Activated CD4-positive, alpha-beta T cell treated with anti-CD3 and anti-CD28 coated beads, Interleukin-2, amount 50 U/mL, for 24 hours (primary cell): ENCODE measurements at regions not wholly inside any gene's neighbourhood (a gene's known extent, or its start where the extent isn't known, plus 50 kb on each side); places are given as distances from the start of the nearest gene placed in this dataset.

Source experiments
- DNase-seq, 2 donors: peaks; one replicate each; pipeline ENCODE4 v3.0.0-alpha.2; 2020; ENCODE audit warnings: low read depth in 1 of 2, low spot score in 1 of 2

GRCh38 chr6:56407883-56408410, 160.6 kb upstream of the COL21A1 start:
- no peak for DNase-seq

DNA sequence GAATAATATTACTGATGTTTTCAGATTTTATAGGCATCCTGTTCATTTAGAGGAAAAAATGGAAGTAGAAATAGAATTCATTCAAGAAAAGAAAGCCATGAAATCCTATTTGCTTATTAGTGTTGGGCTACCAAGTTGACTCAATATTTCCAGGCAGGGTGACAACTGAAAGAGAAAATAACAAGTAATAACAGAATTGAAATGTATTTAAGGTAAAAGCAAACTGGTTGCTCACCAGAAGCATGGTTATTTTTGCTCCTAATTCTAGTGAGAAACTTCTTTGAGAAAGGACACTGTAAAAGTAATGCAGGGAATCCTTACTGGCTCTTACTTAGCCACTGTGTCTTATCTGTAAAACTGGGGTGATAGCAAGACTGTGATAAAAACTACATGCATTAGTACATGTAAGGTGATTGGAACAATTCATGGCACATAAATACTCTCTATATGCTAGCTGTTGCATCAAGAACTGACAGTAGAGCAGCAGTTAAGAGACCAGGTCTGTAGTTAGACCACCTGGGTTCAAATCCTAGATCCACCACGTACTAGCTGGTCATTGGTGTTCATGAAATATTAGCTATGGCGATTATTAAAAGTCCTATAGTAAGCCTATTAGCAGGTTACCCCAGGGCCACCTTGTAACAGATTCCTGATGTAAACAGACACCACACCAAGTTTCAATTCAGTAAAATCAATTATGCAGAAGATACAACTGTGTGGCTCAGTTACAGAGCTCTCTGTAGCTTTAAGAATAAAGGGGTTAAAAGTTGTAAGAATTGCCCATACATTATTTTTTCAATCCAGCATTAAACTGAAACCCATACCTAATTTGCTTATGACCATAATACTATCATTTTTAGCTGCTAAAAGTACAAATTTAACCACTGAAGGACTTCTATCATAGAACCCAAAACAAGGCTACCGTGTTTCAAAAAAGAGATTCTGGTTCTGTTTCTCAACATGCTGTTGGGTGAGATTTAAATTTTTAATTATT, 159.2 kb upstream of the COL21A1 start:
- DNase-seq = no peak

- no peak for DNase-seq
These were observed 157.2 kb upstream of the COL21A1 start for GRCh38 chr6:56404599-56404998.

- DNase-seq = no peak
These were observed 156.4 kb upstream of the COL21A1 start for GRCh38 chr6:56403745-56404144.

GRCh38 chr6:56401477-56402070, 154.2 kb upstream of the COL21A1 start:
- no peak for DNase-seq

GRCh38 chr6:56400273-56400672, 152.9 kb upstream of the COL21A1 start:
- no peak for DNase-seq

GRCh38 chr6:56399672-56400263, 152.4 kb upstream of the COL21A1 start:
- no peak for DNase-seq

DNA sequence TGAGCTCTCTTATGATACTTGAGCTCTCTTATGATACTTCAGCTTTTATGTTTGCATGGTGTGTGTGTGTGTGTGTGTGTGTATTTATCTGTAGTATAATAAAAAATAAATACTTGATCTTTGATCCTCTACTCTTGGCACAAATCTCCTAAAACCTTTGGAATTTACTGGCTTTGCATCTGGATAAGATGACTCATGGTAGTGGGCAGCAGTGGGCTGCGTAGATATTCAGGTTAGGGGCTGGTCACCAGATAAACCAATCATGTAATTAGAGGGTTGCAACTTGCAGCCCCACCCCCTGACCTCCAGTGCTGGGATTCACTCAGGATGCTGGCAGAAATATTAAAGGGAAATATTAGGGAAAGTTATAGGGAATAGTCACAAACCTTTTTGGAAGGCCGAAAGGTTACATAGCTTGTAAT, 151.9 kb upstream of the COL21A1 start:
- DNase-seq = no peak

- DNase-seq = no peak
These were observed 149.1 kb upstream of the COL21A1 start for GRCh38 chr6:56396435-56396834.

DNA sequence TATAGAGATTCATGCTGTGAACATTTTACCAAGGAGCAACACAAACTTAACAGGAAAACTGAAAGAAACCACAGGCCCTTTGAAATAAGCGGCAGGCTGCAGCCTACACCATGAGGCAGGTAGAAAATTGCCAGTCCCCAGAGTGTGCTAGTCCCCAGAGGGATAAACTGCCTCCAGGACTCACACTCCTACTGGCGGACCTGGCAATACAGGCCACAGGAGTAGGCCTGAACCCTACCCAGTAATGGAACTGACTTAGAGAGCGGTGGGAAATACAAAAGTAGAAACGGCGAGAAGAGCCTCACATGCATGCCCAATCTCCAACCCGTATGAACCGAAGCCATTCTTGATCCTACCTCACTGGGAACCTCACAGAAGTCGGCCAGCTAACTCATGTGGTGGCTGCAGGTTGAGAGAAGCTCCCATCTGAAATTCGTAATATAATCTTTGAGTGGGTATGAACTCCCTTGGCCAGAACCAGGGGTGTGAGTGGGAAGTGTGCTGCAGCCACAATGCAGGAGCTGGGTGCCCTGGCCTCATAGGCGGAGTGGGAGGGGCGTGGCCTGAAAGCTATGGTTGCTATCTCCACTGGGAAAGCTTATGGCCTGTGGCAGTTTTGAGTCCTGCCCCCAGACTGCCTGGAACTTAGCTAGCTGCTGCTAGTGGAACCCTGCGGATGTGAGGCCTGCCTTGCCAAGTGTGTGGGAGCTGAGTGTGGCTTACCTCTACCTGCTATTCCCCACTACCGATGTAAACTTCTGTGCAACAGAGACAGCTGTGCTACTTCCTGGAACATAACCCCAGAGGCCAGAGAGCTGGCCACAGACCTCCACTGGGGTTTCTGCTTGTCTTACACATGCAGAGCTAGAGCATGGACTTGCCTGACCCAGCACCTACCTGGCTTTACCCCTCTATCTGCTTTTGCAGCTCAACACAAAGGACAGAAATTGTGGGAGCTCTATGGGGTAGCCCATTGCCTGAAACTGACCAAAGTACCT, 146.5 kb upstream of the COL21A1 start:
- DNase-seq = no peak

- no peak for DNase-seq
These were observed 141.0 kb upstream of the COL21A1 start for GRCh38 chr6:56388415-56388755.

DNA sequence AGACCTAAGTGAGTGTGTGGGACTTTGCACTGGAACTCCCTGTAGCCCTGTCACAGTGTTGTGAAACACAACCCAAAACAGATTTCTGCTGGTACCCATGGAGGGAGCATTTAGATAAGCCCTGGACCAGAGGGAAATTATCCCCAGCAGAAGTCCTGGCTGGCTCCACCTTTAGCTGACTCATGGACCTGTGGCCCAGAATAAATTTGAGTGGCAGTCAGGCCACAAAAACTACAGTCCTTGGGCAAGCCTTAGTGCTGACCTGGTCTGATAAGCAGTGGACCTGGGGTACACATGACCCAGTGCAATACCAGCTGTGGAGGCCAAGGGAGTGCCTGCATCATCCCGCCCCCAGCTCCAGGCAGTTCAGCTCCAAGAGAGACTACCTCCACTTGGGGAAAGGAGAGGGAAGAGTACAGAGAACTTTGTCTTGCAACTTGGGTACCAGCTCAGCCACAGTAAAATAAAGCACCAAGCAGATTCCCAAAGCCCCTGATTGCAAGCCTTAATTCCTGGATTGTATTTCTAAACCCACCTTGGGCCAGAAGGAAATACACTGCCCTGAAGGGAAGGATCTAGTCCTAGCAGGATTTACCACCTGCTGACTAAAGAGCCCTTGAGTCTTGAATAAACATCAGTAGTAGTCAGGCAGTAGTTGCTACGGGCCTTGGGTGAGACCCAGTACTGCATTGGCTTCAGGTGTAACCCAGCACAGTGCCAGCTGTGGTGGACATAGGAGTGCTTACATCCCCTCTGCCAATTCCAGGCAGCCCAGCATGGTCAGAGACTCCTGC, 140.4 kb upstream of the COL21A1 start:
- no peak for DNase-seq

DNA sequence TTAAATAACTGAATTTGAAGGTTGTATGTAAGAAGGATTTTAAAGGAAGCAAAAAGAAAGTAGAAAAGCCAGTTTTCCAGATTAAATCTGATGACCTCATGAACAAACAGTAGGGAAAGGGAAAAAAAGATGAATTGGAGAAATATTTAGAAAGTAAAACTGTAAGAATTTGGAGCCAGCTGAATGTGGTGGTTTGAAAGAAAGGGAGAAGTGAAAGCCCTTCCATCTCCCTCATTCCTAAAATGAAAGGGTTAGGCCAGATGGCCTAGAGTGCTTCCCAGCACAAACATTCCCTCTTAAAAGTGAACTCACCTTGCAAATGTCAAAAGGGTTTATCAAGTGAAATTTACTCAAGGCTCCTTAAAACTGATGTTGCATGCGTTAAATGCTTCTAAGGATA, 139.3 kb upstream of the COL21A1 start:
- DNase-seq = no peak

DNA sequence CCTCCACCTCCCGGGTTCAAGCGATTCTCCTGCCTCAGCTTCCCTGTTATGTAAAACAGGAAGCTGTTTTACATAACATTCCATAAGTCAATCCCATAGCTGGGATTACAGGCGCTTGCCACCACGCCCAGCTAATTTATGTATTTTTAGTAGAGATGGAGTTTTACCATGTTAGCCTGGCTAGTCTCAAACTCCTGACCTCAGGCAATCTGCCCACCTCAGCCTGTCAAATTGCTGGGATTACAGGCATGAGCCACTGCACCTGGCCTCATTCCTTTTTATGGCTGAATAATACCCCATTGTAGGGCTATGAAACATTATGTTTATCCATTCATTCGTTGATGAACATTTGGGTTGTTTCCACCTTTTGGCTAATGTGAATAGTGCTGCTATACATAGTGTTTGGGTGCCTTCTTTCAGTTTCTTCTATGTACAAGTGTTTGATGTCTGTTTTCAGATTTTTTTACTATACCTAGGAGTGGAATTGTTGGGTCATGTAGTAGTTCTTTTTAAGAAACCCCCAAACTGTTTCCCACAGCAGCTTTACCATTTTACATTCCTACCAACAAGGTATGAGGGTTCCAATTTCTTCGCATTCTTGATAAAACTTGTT, 138.7 kb upstream of the COL21A1 start:
- no peak for DNase-seq

DNA sequence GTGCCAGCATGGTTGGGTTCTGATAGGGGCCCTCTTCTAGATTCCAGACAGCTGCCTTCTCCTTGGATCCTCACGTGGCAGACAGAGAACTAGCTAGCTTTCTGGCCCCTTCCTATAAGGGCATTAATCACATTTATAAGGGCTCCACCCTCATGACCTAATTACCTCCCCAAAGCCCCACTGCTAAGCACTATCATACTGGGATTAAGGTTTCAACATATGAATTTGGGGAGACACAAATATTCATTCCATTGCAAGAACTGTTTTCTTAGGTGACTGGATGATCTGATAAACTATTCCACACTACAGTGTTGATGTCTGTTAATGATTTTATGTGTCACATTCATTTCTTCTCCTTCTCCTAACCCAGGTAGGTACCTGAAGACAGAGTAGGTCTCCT, 135.8 kb upstream of the COL21A1 start:
- DNase-seq = no peak

DNA sequence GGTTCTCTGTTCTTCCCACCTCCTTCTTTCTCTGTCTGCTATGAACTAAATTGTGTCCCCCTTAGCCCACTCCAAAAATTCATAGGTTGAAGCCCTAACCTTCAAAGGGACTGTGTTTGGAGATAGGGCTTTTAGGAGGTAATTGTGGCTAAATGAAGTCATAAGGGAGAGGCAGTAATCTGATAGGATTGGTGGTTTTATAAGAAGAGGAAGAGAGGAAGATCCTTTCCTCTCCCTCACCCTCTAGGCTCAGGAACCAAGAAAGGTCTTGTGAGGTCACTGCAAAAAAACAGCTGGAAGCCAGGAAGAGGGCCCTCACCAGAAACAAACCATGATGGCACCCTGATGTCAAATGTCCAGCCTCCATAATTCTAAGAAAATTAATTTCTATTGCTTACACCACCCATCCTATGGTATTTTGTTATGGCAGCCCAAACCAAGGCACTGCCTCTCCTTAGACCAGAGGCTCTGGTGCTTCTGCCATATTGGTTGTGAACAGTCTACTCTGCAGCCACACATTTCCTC, 135.1 kb upstream of the COL21A1 start:
- DNase-seq = no peak

DNA sequence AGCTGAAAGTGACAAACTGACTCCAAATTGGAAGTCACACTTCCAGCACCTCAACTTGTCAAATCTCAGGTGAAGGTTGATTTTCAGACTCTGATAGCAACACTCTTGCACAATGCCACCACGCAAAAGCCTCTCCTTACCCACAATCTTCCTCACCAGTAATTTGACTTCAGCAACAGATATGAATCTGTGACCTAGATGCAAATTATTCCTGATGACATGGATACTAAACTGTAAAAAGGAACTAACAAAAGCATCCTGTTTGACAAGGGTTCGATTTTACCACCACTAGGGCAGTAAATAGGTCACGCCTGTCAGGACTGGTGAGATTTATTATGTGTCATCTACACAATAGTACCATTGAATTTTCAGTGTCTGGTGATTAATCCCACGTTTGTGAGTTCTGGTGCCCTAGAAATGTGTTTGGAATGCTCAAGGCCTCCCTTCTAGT, 134.4 kb upstream of the COL21A1 start:
- no peak for DNase-seq

DNA sequence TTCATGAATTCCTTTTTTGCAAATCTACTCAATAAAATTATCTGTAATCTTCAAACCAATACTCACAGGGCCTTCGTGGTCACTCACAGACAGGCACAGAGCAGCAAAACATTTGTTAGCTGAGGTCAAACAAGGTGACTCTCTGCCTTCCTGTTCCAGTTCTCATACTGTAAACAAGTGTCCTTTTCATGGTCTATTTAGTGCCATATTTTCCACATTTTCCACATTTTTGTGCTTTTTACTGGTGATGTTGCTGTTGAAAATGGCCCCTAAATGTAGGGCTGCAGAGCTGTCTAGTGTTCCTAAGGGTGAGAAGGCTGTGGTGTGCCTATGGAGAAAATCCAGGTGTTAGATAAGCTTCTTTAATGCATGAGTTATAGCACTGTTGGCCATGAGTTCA, 133.1 kb upstream of the COL21A1 start:
- no peak for DNase-seq

DNA sequence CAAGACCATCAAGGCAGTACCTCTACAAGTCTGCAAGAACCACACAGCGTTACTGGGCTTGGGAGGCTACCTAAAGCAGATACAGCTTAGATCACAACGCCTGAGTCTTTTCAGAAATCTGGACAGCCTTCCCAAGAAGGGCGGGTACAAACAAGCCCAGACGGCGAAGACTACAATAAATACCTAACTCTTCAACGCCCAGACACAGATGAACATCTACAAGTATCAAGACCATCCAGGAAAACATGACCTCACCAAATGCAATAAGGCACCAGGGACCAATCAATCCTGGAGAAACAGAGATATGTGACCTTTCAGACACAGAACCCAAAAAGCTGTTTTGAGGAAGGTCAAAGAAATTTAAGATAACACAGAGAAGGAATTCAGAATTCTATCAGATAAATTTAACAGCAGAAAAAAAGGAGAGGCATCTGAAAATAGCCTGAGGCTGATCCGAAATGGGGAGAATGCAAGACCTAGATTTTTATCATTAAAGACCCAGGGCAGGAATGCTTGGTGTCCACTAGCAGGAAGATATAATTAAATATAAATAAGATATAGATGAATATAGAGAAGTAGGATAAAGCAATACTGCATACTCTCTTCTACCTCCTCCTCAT, 131.7 kb upstream of the COL21A1 start:
- no peak for DNase-seq
